GM10248 (cell line): ENCODE measurements at regions not wholly inside any gene's neighbourhood (a gene's known extent, or its start where the extent isn't known, plus 50 kb on each side); places are given as distances from the start of the nearest gene placed in this dataset.

Experiments used
- CTCF ChIA-PET: fragments of 300-600 bp; sonication (Branson Sonifier 250); formaldehyde crosslinking; extraction: SDS; loops from one replicate; lab custom pipeline; 2021; ENCODE audit warnings: antibody characterized with exemption; lab: Yijun Ruan, JAX
- POLR2A ChIA-PET: fragments of 350-650 bp; sonication (Branson Sonifier 250); formaldehyde crosslinking; extraction: SDS; loops from one replicate; lab custom pipeline; 2020; ENCODE audit warnings: antibody characterized with exemption; lab: Yijun Ruan, JAX
- DNase-seq: peaks from one replicate; pipeline ENCODE4 v3.0.0; 2012; ENCODE audit errors: extremely low spot score
- CTCF ChIP-seq: IDR thresholded peaks from 2 replicates; pipeline ENCODE4 v1.5.1; 2012; ENCODE audit warnings: mild to moderate bottlenecking, low read depth; ENCODE audit errors: extremely low read depth, missing control alignments, control extremely low read depth

GRCh38 chr1:221084681-221085080 is 205.4 kb downstream of the HLX start:
- TF ChIP-seq CTCF, result no peak
- CTCF ChIA-PET, result interaction anchor here (0.7 kb wide), 1 partner anchor 118 kb away, joined by 3 read pairs; no protein-coding TSS in a partner anchor
- no peak for DNase-seq
- POLR2A ChIA-PET, result no interaction called here

GRCh38 chr1:221085701-221086375 is 206.6 kb downstream of the HLX start:
- POLR2A ChIA-PET, result no interaction called here
- DNase-seq, result no peak
- CTCF ChIA-PET, result interaction anchor here (2.5 kb wide), 1 partner anchor 15 kb away, joined by 7 read pairs; no protein-coding TSS in a partner anchor
- no peak for TF ChIP-seq CTCF

- POLR2A ChIA-PET, result no interaction called here
- no peak for DNase-seq
- CTCF ChIA-PET, result interaction anchor here (1.0 to 2.5 kb wide), 3 partner anchors 10 to 17 kb away, joined by 3 to 7 read pairs (median 5); no protein-coding TSS in a partner anchor
- no peak for TF ChIP-seq CTCF
Observed at GRCh38 chr1:221087919-221088318, 208.7 kb downstream of the HLX start.

GRCh38 chr1:221089273-221089672 is 210.0 kb downstream of the HLX start:
- CTCF ChIA-PET, result no interaction called here
- DNase-seq, result no peak
- TF ChIP-seq CTCF, result no peak
- POLR2A ChIA-PET, result no interaction called here

GRCh38 chr1:221089803-221090202 is 210.6 kb downstream of the HLX start:
- CTCF ChIA-PET, result no interaction called here
- POLR2A ChIA-PET, result no interaction called here
- no peak for DNase-seq
- no peak for TF ChIP-seq CTCF

- DNase-seq, result no peak
- TF ChIP-seq CTCF, result no peak
- POLR2A ChIA-PET, result no interaction called here
- CTCF ChIA-PET, result interaction anchor here (1.0 to 1.4 kb wide), 3 partner anchors 9 to 23 kb away, joined by 3 to 4 read pairs (median 3); no protein-coding TSS in a partner anchor
Observed at GRCh38 chr1:221093903-221094791, 214.9 kb downstream of the HLX start.
